BJ (cell line): ENCODE measurements at regions not wholly inside any gene's neighbourhood (a gene's known extent, or its start where the extent isn't known, plus 50 kb on each side); places are given as distances from the start of the nearest gene placed in this dataset.

Source experiments
- CTCF ChIA-PET: fragments of 350-600 bp; formaldehyde crosslinking; extraction: SDS; loops from one replicate; lab custom pipeline; 2021; ENCODE audit warnings: antibody characterized with exemption, inconsistent platforms; lab: Yijun Ruan, JAX
- POLR2A ChIA-PET: fragments of 300-600 bp; sonication (Branson Sonifier 250); formaldehyde crosslinking; extraction: SDS; loops from one replicate; lab custom pipeline; 2021; ENCODE audit warnings: antibody characterized with exemption; lab: Charles Lee
- DNase-seq: peaks from one replicate; pipeline ENCODE4 v3.0.0-alpha.2; 2011; ENCODE audit warnings: low read depth
- H3K27me3 ChIP-seq: 2 replicates; pipeline ENCODE4 v1.6.0; 2011; ENCODE audit warnings: low read length; ENCODE audit not compliant: control insufficient read depth, insufficient read depth
- H3K36me3 ChIP-seq: 2 replicates; pipeline ENCODE4 v1.5.1; 2011; ENCODE audit warnings: low read length; ENCODE audit not compliant: control insufficient read depth, insufficient read depth
- H3K4me3 ChIP-seq: 2 replicates; pipeline ENCODE4 v1.5.1; 2011; ENCODE audit warnings: low read depth, mild to moderate bottlenecking, control low read depth, low read length
- CTCF ChIP-seq: IDR thresholded peaks from 2 replicates; pipeline ENCODE4 v1.5.1; 2011; ENCODE audit warnings: low read depth, mild to moderate bottlenecking, control low read depth, inconsistent platforms, low read length, moderate library complexity; ENCODE audit not compliant: insufficient read depth

GRCh38 chr3:40653001-40653400 lies 128.2 kb downstream of the ZNF621 start:
- H3K36me3 ChIP-seq: no peaks in the 10 kb centered on the region
- no peak for TF ChIP-seq CTCF
- no peaks in the 10 kb centered on the region for H3K27me3 ChIP-seq
- POLR2A ChIA-PET: no interaction called here
- CTCF ChIA-PET: interaction anchor here (0.8 kb wide), 1 partner anchor 10 kb away, joined by 3 read pairs; no protein-coding TSS in a partner anchor
- DNase-seq: no peak
- H3K4me3 ChIP-seq: no peak overlapping the region

GRCh38 chr3:40653878-40654277 lies 129.1 kb downstream of the ZNF621 start:
- ChIA-PET POLR2A (no interaction called here), CTCF (interaction anchor here (0.8 kb wide), 1 partner anchor 9 kb away, joined by 3 read pairs; no protein-coding TSS in a partner anchor)
- Histone ChIP-seq H3K36me3 (no peaks in the 10 kb centered on the region), H3K4me3 (no peak overlapping the region), H3K27me3 (no peaks in the 10 kb centered on the region)
- DNase-seq: no peak
- no peak for TF ChIP-seq CTCF

- Histone ChIP-seq H3K27me3 (no peaks in the 10 kb centered on the region), H3K4me3 (no peak overlapping the region), H3K36me3 (no peaks in the 10 kb centered on the region)
- ChIA-PET CTCF (no interaction called here), POLR2A (no interaction called here)
- no peak for TF ChIP-seq CTCF
- no peak for DNase-seq
These were observed 130.8 kb downstream of the ZNF621 start for GRCh38 chr3:40655551-40655950.

DNA sequence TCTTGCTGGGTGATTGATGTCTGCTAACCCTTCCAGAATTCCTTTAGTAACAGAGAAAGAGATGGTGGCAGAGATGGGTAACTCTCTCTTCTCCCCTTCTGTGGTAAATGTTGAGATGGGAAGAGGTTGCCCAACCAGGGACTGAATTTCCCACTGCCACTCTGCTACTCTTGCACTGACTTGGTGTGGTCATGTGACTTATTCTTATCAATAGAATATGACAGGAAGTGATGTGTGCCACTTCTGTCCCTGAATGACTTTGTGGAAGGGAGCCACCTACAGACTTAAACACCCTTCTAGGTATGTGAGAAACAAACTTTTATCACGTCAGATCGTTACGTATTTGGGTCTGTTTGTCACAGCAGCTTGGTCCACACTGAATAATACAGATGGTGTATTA lies 132.9 kb downstream of the ZNF621 start:
- POLR2A ChIA-PET: no interaction called here
- CTCF ChIA-PET: no interaction called here
- no peak for TF ChIP-seq CTCF

GRCh38 chr3:40658305-40658704 lies 133.5 kb downstream of the ZNF621 start:
- no peak for DNase-seq
- no peaks in the 10 kb centered on the region for H3K36me3 ChIP-seq
- CTCF ChIA-PET: no interaction called here
- no peaks in the 10 kb centered on the region for H3K27me3 ChIP-seq
- POLR2A ChIA-PET: no interaction called here
- TF ChIP-seq CTCF: no peak
- H3K4me3 ChIP-seq: no peak overlapping the region

More for the DNA sequence above, 132.9 kb downstream of the ZNF621 start:
- H3K36me3 ChIP-seq: no peaks in the 10 kb centered on the region
- no peaks in the 10 kb centered on the region for H3K27me3 ChIP-seq
- no peak overlapping the region for H3K4me3 ChIP-seq
- DNase-seq: no peak
